ENCODE measurements at regions not wholly inside any gene's neighbourhood (a gene's known extent, or its start where the extent isn't known, plus 50 kb on each side); places are given as distances from the start of the nearest gene placed in this dataset.

- TF ChIP-seq CTCF (IDR thresholded peaks at IDR 0.05; ENCODE audit: poor library complexity, severe bottlenecking) = no peak
- Histone ChIP-seq H3K36me3 (ENCODE audit: low read depth) (no peaks in the 10 kb centered on the region), H3K4me3 (ENCODE audit: severe bottlenecking) (no peak overlapping the region), H3K27me3 (ENCODE audit: insufficient read depth, poor library complexity, severe bottlenecking) (peaks cover 7% of the 10 kb centered on the region), H3K9me3 (ENCODE audit: severe bottlenecking) (no peaks in the 10 kb centered on the region), H3K4me1 (ENCODE audit: insufficient read depth, poor library complexity, severe bottlenecking) (no peaks in the 10 kb centered on the region), H3K27ac (ENCODE audit: poor library complexity, severe bottlenecking) (no peak overlapping the region)
- ATAC-seq (ENCODE audit: low read depth) (no peak), DNase-seq (ENCODE audit: low spot score) (no peak)
Observed at GRCh38 chr21:23890652-23891051, 1716.6 kb downstream of the MRPL39 start.

- H3K27ac ChIP-seq (ENCODE audit: poor library complexity, severe bottlenecking) = no peak overlapping the region
- H3K4me3 ChIP-seq (ENCODE audit: severe bottlenecking) = no peak overlapping the region
Observed at GRCh38 chr21:23887725-23888306, 1719.5 kb downstream of the MRPL39 start.

GRCh38 chr21:23886828-23887724 is 1720.2 kb downstream of the MRPL39 start:
- H3K27me3 ChIP-seq (ENCODE audit: insufficient read depth, poor library complexity, severe bottlenecking) = peaks cover 7% of the 10 kb centered on the region
- no peaks in the 10 kb centered on the region for H3K36me3 ChIP-seq (ENCODE audit: low read depth)
- H3K27ac ChIP-seq (ENCODE audit: poor library complexity, severe bottlenecking) = no peak overlapping the region
- no peak overlapping the region for H3K4me3 ChIP-seq (ENCODE audit: severe bottlenecking)
- no peaks in the 10 kb centered on the region for H3K4me1 ChIP-seq (ENCODE audit: insufficient read depth, poor library complexity, severe bottlenecking)
- TF ChIP-seq CTCF (IDR thresholded peaks at IDR 0.05; ENCODE audit: poor library complexity, severe bottlenecking) = no peak
- DNase-seq (ENCODE audit: low spot score) (no peak), ATAC-seq (ENCODE audit: low read depth) (no peak)
- H3K9me3 ChIP-seq (ENCODE audit: severe bottlenecking) = no peaks in the 10 kb centered on the region

More at GRCh38 chr21:23887725-23888306, 1719.5 kb downstream of the MRPL39 start:
- Histone ChIP-seq H3K27me3 (ENCODE audit: insufficient read depth, poor library complexity, severe bottlenecking) (peaks cover 7% of the 10 kb centered on the region), H3K36me3 (ENCODE audit: low read depth) (no peaks in the 10 kb centered on the region), H3K9me3 (ENCODE audit: severe bottlenecking) (no peaks in the 10 kb centered on the region), H3K4me1 (ENCODE audit: insufficient read depth, poor library complexity, severe bottlenecking) (no peaks in the 10 kb centered on the region)
- ATAC-seq (ENCODE audit: low read depth) = no peak
- TF ChIP-seq CTCF (IDR thresholded peaks at IDR 0.05; ENCODE audit: poor library complexity, severe bottlenecking) = no peak
- DNase-seq (ENCODE audit: low spot score) = no peak

- Histone ChIP-seq H3K27me3 (ENCODE audit: insufficient read depth, poor library complexity, severe bottlenecking) (no peaks in the 10 kb centered on the region), H3K9me3 (ENCODE audit: severe bottlenecking) (no peaks in the 10 kb centered on the region)
- ATAC-seq (ENCODE audit: low read depth) = no peak
Observed at GRCh38 chr21:23881783-23882182, 1725.5 kb downstream of the MRPL39 start.

More at GRCh38 chr21:23881783-23882182, 1725.5 kb downstream of the MRPL39 start:
- H3K36me3 ChIP-seq (ENCODE audit: low read depth) = no peaks in the 10 kb centered on the region
- TF ChIP-seq CTCF (IDR thresholded peaks at IDR 0.05; ENCODE audit: poor library complexity, severe bottlenecking) = no peak
- no peaks in the 10 kb centered on the region for H3K4me1 ChIP-seq (ENCODE audit: insufficient read depth, poor library complexity, severe bottlenecking)
- H3K27ac ChIP-seq (ENCODE audit: poor library complexity, severe bottlenecking) = no peak overlapping the region
- no peak overlapping the region for H3K4me3 ChIP-seq (ENCODE audit: severe bottlenecking)
- DNase-seq (ENCODE audit: low spot score) = no peak

Data from RWPE2 (cell line).